PC-9 (cell line): ENCODE measurements at regions not wholly inside any gene's neighbourhood (a gene's known extent, or its start where the extent isn't known, plus 50 kb on each side); places are given as distances from the start of the nearest gene placed in this dataset.

Source experiments
- BruUV-seq: library from RNA; stranded (reverse); fragments of 400-500 nt; replicated peaks from 2 replicates; lab custom pipeline; 2021; lab: Mats Ljungman, UMichigan
- CTCF ChIA-PET: fragments of 300-600 bp; sonication (Branson Sonifier 250); formaldehyde crosslinking; loops from one replicate; lab custom pipeline; 2022; ENCODE audit warnings: antibody characterized with exemption; lab: Charles Lee
- POLR2A ChIA-PET: fragments of 300-600 bp; sonication (Branson Sonifier 250); formaldehyde crosslinking; loops from one replicate; lab custom pipeline; 2022; ENCODE audit warnings: antibody characterized with exemption; ENCODE audit not compliant: unreplicated experiment; lab: Charles Lee
- DNase-seq, 2 experiments: peaks; one replicate each; pipeline versions ENCODE4 v3.0.0 to v3.0.0-alpha.2; 2015 to 2022; ENCODE audit warnings: mixed read lengths in 1 of 2
- H2AFZ ChIP-seq: fragments of 200-600 bp; sonication (generic); 2 replicates; pipeline ENCODE4 v1.8.1; 2017; ENCODE audit warnings: antibody characterized with exemption
- H3F3A ChIP-seq: fragments of 200-600 bp; sonication (generic); 2 replicates; pipeline ENCODE4 v1.8.1; 2017; ENCODE audit warnings: antibody characterized with exemption, mild to moderate bottlenecking, low read depth; ENCODE audit not compliant: insufficient read depth
- H3K27ac ChIP-seq: fragments of 200-600 bp; sonication (generic); 2 replicates; pipeline ENCODE4 v1.6.1; 2016; ENCODE audit warnings: mixed run types
- H3K27me3 ChIP-seq: fragments of 200-600 bp; sonication (generic); 2 replicates; pipeline ENCODE4 v1.6.1; 2016; ENCODE audit warnings: low read depth, mixed run types; ENCODE audit not compliant: insufficient read depth
- H3K36me3 ChIP-seq: fragments of 200-600 bp; sonication (generic); 2 replicates; pipeline ENCODE4 v1.6.1; 2016; ENCODE audit warnings: low read depth, mixed run types
- H3K4me1 ChIP-seq: fragments of 200-600 bp; sonication (generic); replicated peaks from 2 replicates; pipeline ENCODE4 v1.6.1; 2016; ENCODE audit warnings: mixed run types; ENCODE audit not compliant: insufficient read depth
- H3K4me2 ChIP-seq: fragments of 200-600 bp; sonication (generic); 2 replicates; pipeline ENCODE4 v1.6.1; 2017; ENCODE audit warnings: mixed run types
- H3K4me3 ChIP-seq: fragments of 200-600 bp; sonication (generic); 2 replicates; pipeline ENCODE4 v1.6.1; 2016; ENCODE audit warnings: mixed run types
- H3K79me2 ChIP-seq: fragments of 200-600 bp; sonication (generic); 2 replicates; pipeline ENCODE4 v1.6.1; 2017; ENCODE audit warnings: low read depth, mixed run types
- H3K9me2 ChIP-seq: fragments of 200-600 bp; sonication (generic); 2 replicates; pipeline ENCODE4 v1.8.1; 2017; ENCODE audit warnings: mild to moderate bottlenecking; ENCODE audit not compliant: insufficient read depth
- H3K9me3 ChIP-seq: fragments of 200-600 bp; sonication (generic); 2 replicates; pipeline ENCODE4 v1.8.1; 2016; ENCODE audit warnings: low read depth; ENCODE audit not compliant: insufficient read depth
- H4K20me1 ChIP-seq: fragments of 200-600 bp; sonication (generic); 2 replicates; pipeline ENCODE4 v1.8.1; 2017; ENCODE audit not compliant: insufficient read depth
- EZH2 ChIP-seq: fragments of 200-600 bp; sonication (generic); IDR thresholded peaks from 2 replicates; pipeline ENCODE4 v1.8.0; 2017; ENCODE audit warnings: antibody characterized with exemption, low read depth
- intact Hi-C: fragments of 100-400 bp; cut with micrococcal nuclease; formaldehyde crosslinking; loops from one replicate; pipeline ENCODE4 v1.10.0; 2022; ENCODE audit not compliant: unreplicated experiment
- TF ChIP-seq, protein P1 (sequence below): fragments of 200-600 bp; sonication (generic); conservative IDR thresholded peaks from 2 replicates; pipeline ENCODE4 v1.6.1; 2017; ENCODE audit warnings: mixed run types, antibody characterized with exemption, mild to moderate bottlenecking, moderate library complexity

GRCh38 chr12:14153803-14154202 is 172.4 kb upstream of the GRIN2B start:
- Histone ChIP-seq H3K27ac (no peak overlapping the region), H3K4me1 (no peaks in the 10 kb centered on the region), H2AFZ (no peak overlapping the region), H3K9me3 (no peaks in the 10 kb centered on the region), H3K4me3 (no peak overlapping the region), H3K79me2 (no peaks in the 10 kb centered on the region), H3F3A (no peaks in the 10 kb centered on the region), H3K4me2 (no peak overlapping the region), H3K9me2 (no peaks in the 10 kb centered on the region; the same call in 1 of the 2 replicates), H4K20me1 (no peaks in the 10 kb centered on the region), H3K36me3 (no peaks in the 10 kb centered on the region), H3K27me3 (no peaks in the 10 kb centered on the region)
- ChIA-PET POLR2A (no interaction called here), CTCF (no interaction called here)
- TF ChIP-seq, protein P1, sequence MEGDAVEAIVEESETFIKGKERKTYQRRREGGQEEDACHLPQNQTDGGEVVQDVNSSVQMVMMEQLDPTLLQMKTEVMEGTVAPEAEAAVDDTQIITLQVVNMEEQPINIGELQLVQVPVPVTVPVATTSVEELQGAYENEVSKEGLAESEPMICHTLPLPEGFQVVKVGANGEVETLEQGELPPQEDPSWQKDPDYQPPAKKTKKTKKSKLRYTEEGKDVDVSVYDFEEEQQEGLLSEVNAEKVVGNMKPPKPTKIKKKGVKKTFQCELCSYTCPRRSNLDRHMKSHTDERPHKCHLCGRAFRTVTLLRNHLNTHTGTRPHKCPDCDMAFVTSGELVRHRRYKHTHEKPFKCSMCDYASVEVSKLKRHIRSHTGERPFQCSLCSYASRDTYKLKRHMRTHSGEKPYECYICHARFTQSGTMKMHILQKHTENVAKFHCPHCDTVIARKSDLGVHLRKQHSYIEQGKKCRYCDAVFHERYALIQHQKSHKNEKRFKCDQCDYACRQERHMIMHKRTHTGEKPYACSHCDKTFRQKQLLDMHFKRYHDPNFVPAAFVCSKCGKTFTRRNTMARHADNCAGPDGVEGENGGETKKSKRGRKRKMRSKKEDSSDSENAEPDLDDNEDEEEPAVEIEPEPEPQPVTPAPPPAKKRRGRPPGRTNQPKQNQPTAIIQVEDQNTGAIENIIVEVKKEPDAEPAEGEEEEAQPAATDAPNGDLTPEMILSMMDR, result no peak
- TF ChIP-seq EZH2, result no peak
- no TSS peak for BruUV-seq
- intact Hi-C loops, result no loop called here
- no peak for DNase-seq

- no peaks in the 10 kb centered on the region for H3K4me1 ChIP-seq
- BruUV-seq, result no TSS peak
- H2AFZ ChIP-seq, result no peak overlapping the region
- H3K79me2 ChIP-seq, result no peaks in the 10 kb centered on the region
- ChIA-PET CTCF (no interaction called here), POLR2A (no interaction called here)
- H3K27ac ChIP-seq, result no peak overlapping the region
- no peak overlapping the region for H3K4me2 ChIP-seq
- no peaks in the 10 kb centered on the region for H3F3A ChIP-seq
- no peaks in the 10 kb centered on the region for H3K27me3 ChIP-seq
- TF ChIP-seq, protein P1, result no peak
- no peak for TF ChIP-seq EZH2
- H3K9me3 ChIP-seq, result no peaks in the 10 kb centered on the region
- H3K4me3 ChIP-seq, result no peak overlapping the region
- H3K9me2 ChIP-seq, result no peaks in the 10 kb centered on the region; the same call in 1 of the 2 replicates
- no peaks in the 10 kb centered on the region for H3K36me3 ChIP-seq
- intact Hi-C loops, result no loop called here
- DNase-seq, result no peak
- H4K20me1 ChIP-seq, result no peaks in the 10 kb centered on the region
These were observed 175.2 kb upstream of the GRIN2B start for GRCh38 chr12:14156606-14157005.

GRCh38 chr12:14157088-14157747 is 175.8 kb upstream of the GRIN2B start:
- Histone ChIP-seq H3K4me1 (no peaks in the 10 kb centered on the region), H3K27ac (no peak overlapping the region), H3K4me2 (no peak overlapping the region), H3K36me3 (no peaks in the 10 kb centered on the region), H2AFZ (no peak overlapping the region), H3K9me2 (no peaks in the 10 kb centered on the region; the same call in 1 of the 2 replicates), H3K27me3 (no peaks in the 10 kb centered on the region), H3F3A (no peaks in the 10 kb centered on the region), H4K20me1 (no peaks in the 10 kb centered on the region), H3K4me3 (no peak overlapping the region), H3K79me2 (no peaks in the 10 kb centered on the region), H3K9me3 (no peaks in the 10 kb centered on the region)
- TF ChIP-seq, protein P1, result no peak
- no peak for TF ChIP-seq EZH2
- no TSS peak for BruUV-seq
- ChIA-PET POLR2A (no interaction called here), CTCF (no interaction called here)
- intact Hi-C loops, result no loop called here
- no peak for DNase-seq
